ENCODE measurements at regions not wholly inside any gene's neighbourhood (a gene's known extent, or its start where the extent isn't known, plus 50 kb on each side); places are given as distances from the start of the nearest gene placed in this dataset.

- H3K9me3 Mint-ChIP-seq: peaks cover 0 to 3% (median 0%) of the 10 kb centered on the region in 11 donors
Observed at GRCh38 chr6:71404145-71404966, 115.7 kb downstream of the OGFRL1 start.

DNA sequence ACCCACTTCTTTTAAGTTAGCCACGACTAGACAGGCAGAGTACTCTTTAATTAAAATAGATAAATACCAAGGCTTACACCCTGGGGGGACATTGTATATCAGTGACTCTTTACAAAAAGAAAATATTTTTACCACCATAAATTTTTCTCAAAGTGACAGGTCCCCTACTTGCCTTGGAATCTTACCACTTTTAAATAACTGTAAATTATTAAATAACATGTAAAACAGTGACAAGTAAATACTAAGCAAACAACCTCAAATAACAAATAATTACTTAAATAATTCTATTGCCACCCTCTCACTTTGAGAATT, 116.3 kb downstream of the OGFRL1 start:
- H3K27me3 Mint-ChIP-seq: peaks cover 12 to 32% (median 25%) of the 10 kb centered on the region in 5 donors
- H3K27ac Mint-ChIP-seq: no peak overlapping the region
- Histone ChIP-seq H3K36me3 (ENCODE audit: control insufficient read depth in 2 of 3, insufficient read depth in 3 of 3, low read length in 3 of 3) (no peaks in the 10 kb centered on the region), H3K27ac (ENCODE audit: low read depth, low read length) (no peak overlapping the region), H3K4me1 (ENCODE audit: control insufficient read depth in 2 of 2, insufficient read depth in 2 of 2, low read length in 2 of 2) (no peaks in the 10 kb centered on the region), H3K27me3 (ENCODE audit: control insufficient read depth in 2 of 2, insufficient read depth in 2 of 2, low read length in 2 of 2) (no peaks in the 10 kb centered on the region), H3K4me3 (ENCODE audit: low read length) (no peak overlapping the region), H3K9me3 (ENCODE audit: control insufficient read depth in 2 of 3, low read length in 3 of 3) (no peaks in the 10 kb centered on the region)
- CTCF ChIA-PET: no interaction called here
- POLR2A ChIA-PET: no interaction called here
- H3K4me3 Mint-ChIP-seq: no peak overlapping the region
- no peak for ATAC-seq
- intact Hi-C loops (cut with micrococcal nuclease): no loop called here
- H3K9me3 Mint-ChIP-seq: peaks cover 0 to 3% (median 0%) of the 10 kb centered on the region in 11 donors
- no peak for DNase-seq
- H3K4me1 Mint-ChIP-seq: peaks cover 0 to 3% (median 0%) of the 10 kb centered on the region in 7 donors
- H3K36me3 Mint-ChIP-seq: no peaks in the 10 kb centered on the region

More at GRCh38 chr6:71404145-71404966, 115.7 kb downstream of the OGFRL1 start:
- ATAC-seq: no peak
- H3K27ac ChIP-seq (ENCODE audit: low read depth, low read length): no peak overlapping the region
- ChIA-PET CTCF (no interaction called here), POLR2A (no interaction called here)
- peaks cover 12 to 32% (median 25%) of the 10 kb centered on the region in 5 donors for H3K27me3 Mint-ChIP-seq
- no peaks in the 10 kb centered on the region for H3K9me3 ChIP-seq (ENCODE audit: control insufficient read depth in 2 of 3, low read length in 3 of 3)
- no peak overlapping the region for H3K4me3 ChIP-seq (ENCODE audit: low read length)
- intact Hi-C loops (cut with micrococcal nuclease): no loop called here
- no peaks in the 10 kb centered on the region for H3K4me1 ChIP-seq (ENCODE audit: control insufficient read depth in 2 of 2, insufficient read depth in 2 of 2, low read length in 2 of 2)
- no peak overlapping the region for H3K4me3 Mint-ChIP-seq
- H3K27ac Mint-ChIP-seq: no peak overlapping the region
- H3K36me3 Mint-ChIP-seq: no peaks in the 10 kb centered on the region
- peaks cover 0 to under 1% (median 0%) of the 10 kb centered on the region in 7 donors for H3K4me1 Mint-ChIP-seq
- H3K27me3 ChIP-seq (ENCODE audit: control insufficient read depth in 2 of 2, insufficient read depth in 2 of 2, low read length in 2 of 2): no peaks in the 10 kb centered on the region
- DNase-seq: no peak
- H3K36me3 ChIP-seq (ENCODE audit: control insufficient read depth in 2 of 3, insufficient read depth in 3 of 3, low read length in 3 of 3): no peaks in the 10 kb centered on the region

- ChIA-PET POLR2A (no interaction called here), CTCF (no interaction called here)
- no peak overlapping the region for H3K4me3 Mint-ChIP-seq
Observed at GRCh38 chr6:71405416-71405815, 116.8 kb downstream of the OGFRL1 start.

GRCh38 chr6:71406865-71407860, 118.6 kb downstream of the OGFRL1 start:
- Histone ChIP-seq H3K4me1 (ENCODE audit: control insufficient read depth in 2 of 2, insufficient read depth in 2 of 2, low read length in 2 of 2) (no peaks in the 10 kb centered on the region), H3K4me3 (ENCODE audit: low read length) (no peak overlapping the region), H3K27me3 (ENCODE audit: control insufficient read depth in 2 of 2, insufficient read depth in 2 of 2, low read length in 2 of 2) (no peaks in the 10 kb centered on the region), H3K9me3 (ENCODE audit: control insufficient read depth in 2 of 3, low read length in 3 of 3) (no peaks in the 10 kb centered on the region), H3K27ac (ENCODE audit: low read depth, low read length) (no peak overlapping the region), H3K36me3 (ENCODE audit: control insufficient read depth in 2 of 3, insufficient read depth in 3 of 3, low read length in 3 of 3) (no peaks in the 10 kb centered on the region)
- no peak for DNase-seq
- Mint-ChIP-seq H3K9me3 (peaks cover 0 to 5% (median 0%) of the 10 kb centered on the region in 11 donors), H3K27ac (no peak overlapping the region), H3K27me3 (peaks cover 9 to 46% (median 22%) of the 10 kb centered on the region in 5 donors), H3K4me3 (no peak overlapping the region), H3K4me1 (peaks cover 0 to 3% (median 0%) of the 10 kb centered on the region in 7 donors), H3K36me3 (no peaks in the 10 kb centered on the region)
- CTCF ChIA-PET: no interaction called here
- ATAC-seq: no peak
- POLR2A ChIA-PET: no interaction called here
- intact Hi-C loops (cut with micrococcal nuclease): no loop called here

More at GRCh38 chr6:71405416-71405815, 116.8 kb downstream of the OGFRL1 start:
- no peaks in the 10 kb centered on the region for H3K9me3 ChIP-seq (ENCODE audit: control insufficient read depth in 2 of 3, low read length in 3 of 3)
- no peak overlapping the region for H3K27ac ChIP-seq (ENCODE audit: low read depth, low read length)
- intact Hi-C loops (cut with micrococcal nuclease): no loop called here
- H3K4me1 ChIP-seq (ENCODE audit: control insufficient read depth in 2 of 2, insufficient read depth in 2 of 2, low read length in 2 of 2): no peaks in the 10 kb centered on the region
- H3K36me3 ChIP-seq (ENCODE audit: control insufficient read depth in 2 of 3, insufficient read depth in 3 of 3, low read length in 3 of 3): no peaks in the 10 kb centered on the region
- Mint-ChIP-seq H3K27me3 (peaks cover 12 to 33% (median 25%) of the 10 kb centered on the region in 5 donors), H3K36me3 (no peaks in the 10 kb centered on the region), H3K9me3 (peaks cover 0 to 3% (median 0%) of the 10 kb centered on the region in 11 donors), H3K4me1 (peaks cover 0 to 3% (median 0%) of the 10 kb centered on the region in 7 donors), H3K27ac (no peak overlapping the region)
- DNase-seq: no peak
- no peak for ATAC-seq
- H3K4me3 ChIP-seq (ENCODE audit: low read length): no peak overlapping the region
- H3K27me3 ChIP-seq (ENCODE audit: control insufficient read depth in 2 of 2, insufficient read depth in 2 of 2, low read length in 2 of 2): no peaks in the 10 kb centered on the region

DNA sequence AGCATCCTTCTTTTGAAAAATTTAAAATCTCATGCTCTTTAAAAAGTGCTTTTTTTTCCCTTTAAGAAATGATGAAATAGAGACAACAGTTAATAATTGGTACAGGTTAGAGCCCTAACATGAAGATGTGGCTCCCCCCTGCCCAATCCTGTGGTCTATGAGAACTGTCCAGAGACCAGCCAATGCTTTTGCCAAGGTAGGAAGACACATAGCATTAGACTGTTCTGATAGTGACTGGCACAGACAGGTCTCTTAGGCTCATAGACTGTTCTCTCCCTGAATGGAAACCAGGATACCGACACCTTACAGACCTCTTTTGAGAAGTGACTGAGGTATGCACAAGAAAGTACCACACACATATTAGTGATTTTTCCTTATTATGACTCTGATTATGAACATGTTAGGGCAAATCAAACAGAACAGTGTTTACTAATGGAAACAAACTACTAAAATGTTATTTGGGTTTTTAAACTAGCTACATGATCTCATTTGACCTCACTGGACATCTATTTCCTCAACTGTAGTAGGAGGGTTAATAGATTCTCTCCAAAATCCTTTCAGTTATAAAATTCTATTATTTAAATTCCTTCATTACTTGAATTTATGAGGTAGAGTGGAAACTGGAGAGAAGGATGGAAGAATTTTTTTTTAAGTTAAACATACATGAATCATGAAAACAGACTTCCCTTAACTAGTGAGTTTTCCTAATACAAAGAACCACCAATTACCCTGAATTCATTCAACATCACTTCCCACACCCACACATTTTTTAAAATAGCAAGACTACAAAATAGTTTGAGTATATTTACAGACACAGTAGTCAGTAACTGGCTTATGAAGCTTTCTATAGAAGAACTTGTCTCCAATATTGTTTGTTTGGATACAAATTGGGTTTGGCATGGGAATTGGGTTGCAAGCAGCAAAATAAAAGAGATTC, 120.4 kb downstream of the OGFRL1 start:
- H3K36me3 Mint-ChIP-seq: no peaks in the 10 kb centered on the region
- ATAC-seq: no peak
- no peak overlapping the region for H3K27ac Mint-ChIP-seq
- Histone ChIP-seq H3K36me3 (ENCODE audit: control insufficient read depth in 2 of 3, insufficient read depth in 3 of 3, low read length in 3 of 3) (no peaks in the 10 kb centered on the region), H3K27ac (ENCODE audit: low read depth, low read length) (no peak overlapping the region), H3K4me3 (ENCODE audit: low read length) (no peak overlapping the region), H3K9me3 (ENCODE audit: control insufficient read depth in 2 of 3, low read length in 3 of 3) (no peaks in the 10 kb centered on the region), H3K27me3 (ENCODE audit: control insufficient read depth in 2 of 2, insufficient read depth in 2 of 2, low read length in 2 of 2) (no peaks in the 10 kb centered on the region), H3K4me1 (ENCODE audit: control insufficient read depth in 2 of 2, insufficient read depth in 2 of 2, low read length in 2 of 2) (no peaks in the 10 kb centered on the region)
- peaks cover 11 to 45% (median 23%) of the 10 kb centered on the region in 5 donors for H3K27me3 Mint-ChIP-seq
- CTCF ChIA-PET: no interaction called here
- peaks cover 0 to 5% (median 0%) of the 10 kb centered on the region in 11 donors for H3K9me3 Mint-ChIP-seq
- no peak overlapping the region for H3K4me3 Mint-ChIP-seq
- H3K4me1 Mint-ChIP-seq: peaks cover 0 to 3% (median 0%) of the 10 kb centered on the region in 7 donors
- POLR2A ChIA-PET: no interaction called here
- intact Hi-C loops (cut with micrococcal nuclease): no loop called here
- DNase-seq: no peak

GRCh38 chr6:71410164-71410566, 121.6 kb downstream of the OGFRL1 start:
- ATAC-seq: no peak
- Histone ChIP-seq H3K27ac (ENCODE audit: low read depth, low read length) (no peak overlapping the region), H3K9me3 (ENCODE audit: control insufficient read depth in 2 of 3, low read length in 3 of 3) (no peaks in the 10 kb centered on the region), H3K36me3 (ENCODE audit: control insufficient read depth in 2 of 3, insufficient read depth in 3 of 3, low read length in 3 of 3) (no peaks in the 10 kb centered on the region), H3K4me1 (ENCODE audit: control insufficient read depth in 2 of 2, insufficient read depth in 2 of 2, low read length in 2 of 2) (no peaks in the 10 kb centered on the region), H3K4me3 (ENCODE audit: low read length) (no peak overlapping the region), H3K27me3 (ENCODE audit: control insufficient read depth in 2 of 2, insufficient read depth in 2 of 2, low read length in 2 of 2) (no peaks in the 10 kb centered on the region)
- no peak for DNase-seq
- ChIA-PET CTCF (no interaction called here), POLR2A (no interaction called here)
- intact Hi-C loops (cut with micrococcal nuclease): no loop called here
- peaks cover 14 to 53% (median 25%) of the 10 kb centered on the region in 5 donors for H3K27me3 Mint-ChIP-seq
- no peaks in the 10 kb centered on the region for H3K36me3 Mint-ChIP-seq
- H3K9me3 Mint-ChIP-seq: peaks cover 0 to 5% (median 0%) of the 10 kb centered on the region in 11 donors
- H3K27ac Mint-ChIP-seq: no peak overlapping the region
- peaks cover 0 to 3% (median 0%) of the 10 kb centered on the region in 7 donors for H3K4me1 Mint-ChIP-seq
- no peak overlapping the region for H3K4me3 Mint-ChIP-seq
